ENCODE measurements at regions not wholly inside any gene's neighbourhood (a gene's known extent, or its start where the extent isn't known, plus 50 kb on each side); places are given as distances from the start of the nearest gene placed in this dataset.

GRCh38 chrX:34770511-34770910, 113.4 kb upstream of the TMEM47 start:
- TF ChIP-seq, protein P1, sequence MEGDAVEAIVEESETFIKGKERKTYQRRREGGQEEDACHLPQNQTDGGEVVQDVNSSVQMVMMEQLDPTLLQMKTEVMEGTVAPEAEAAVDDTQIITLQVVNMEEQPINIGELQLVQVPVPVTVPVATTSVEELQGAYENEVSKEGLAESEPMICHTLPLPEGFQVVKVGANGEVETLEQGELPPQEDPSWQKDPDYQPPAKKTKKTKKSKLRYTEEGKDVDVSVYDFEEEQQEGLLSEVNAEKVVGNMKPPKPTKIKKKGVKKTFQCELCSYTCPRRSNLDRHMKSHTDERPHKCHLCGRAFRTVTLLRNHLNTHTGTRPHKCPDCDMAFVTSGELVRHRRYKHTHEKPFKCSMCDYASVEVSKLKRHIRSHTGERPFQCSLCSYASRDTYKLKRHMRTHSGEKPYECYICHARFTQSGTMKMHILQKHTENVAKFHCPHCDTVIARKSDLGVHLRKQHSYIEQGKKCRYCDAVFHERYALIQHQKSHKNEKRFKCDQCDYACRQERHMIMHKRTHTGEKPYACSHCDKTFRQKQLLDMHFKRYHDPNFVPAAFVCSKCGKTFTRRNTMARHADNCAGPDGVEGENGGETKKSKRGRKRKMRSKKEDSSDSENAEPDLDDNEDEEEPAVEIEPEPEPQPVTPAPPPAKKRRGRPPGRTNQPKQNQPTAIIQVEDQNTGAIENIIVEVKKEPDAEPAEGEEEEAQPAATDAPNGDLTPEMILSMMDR (conservative IDR thresholded peaks at IDR 0.05): no peak
- Mint-ChIP-seq H3K27ac (no peak overlapping the region), H3K27me3 (ENCODE audit: insufficient read depth) (peaks cover 10% of the 10 kb centered on the region), H3K36me3 (ENCODE audit: low read depth) (no peaks in the 10 kb centered on the region), H3K4me1 (peaks cover 14% of the 10 kb centered on the region), H3K4me3 (no peak overlapping the region), H3K9me3 (peaks cover 3% of the 10 kb centered on the region)
- Histone ChIP-seq H3K27ac (ENCODE audit: low read depth, low read length) (no peak overlapping the region), H3K36me3 (ENCODE audit: control insufficient read depth, insufficient read depth, low read length) (no peaks in the 10 kb centered on the region), H3K9ac (ENCODE audit: extremely low read depth, low read length, poor library complexity, severe bottlenecking) (no peak overlapping the region), H3K27me3 (ENCODE audit: control insufficient read depth, insufficient read depth, low read length, poor library complexity, severe bottlenecking) (no peaks in the 10 kb centered on the region), H3K4me3 (ENCODE audit: low read length) (no peak overlapping the region), H3K4me1 (ENCODE audit: control insufficient read depth, insufficient read depth, low read length) (no peaks in the 10 kb centered on the region), H3K9me3 (ENCODE audit: control insufficient read depth, low read length) (no peaks in the 10 kb centered on the region)
- 100% methylated on average over 1 of the region's 1 CpG; no CpG with 5 or more reads in 1 of the 2 experiments for WGBS, 2 experiments (ENCODE audit: insufficient coverage in 1 of 2, insufficient read length in 1 of 2)
- DNase-seq: no peak

DNA sequence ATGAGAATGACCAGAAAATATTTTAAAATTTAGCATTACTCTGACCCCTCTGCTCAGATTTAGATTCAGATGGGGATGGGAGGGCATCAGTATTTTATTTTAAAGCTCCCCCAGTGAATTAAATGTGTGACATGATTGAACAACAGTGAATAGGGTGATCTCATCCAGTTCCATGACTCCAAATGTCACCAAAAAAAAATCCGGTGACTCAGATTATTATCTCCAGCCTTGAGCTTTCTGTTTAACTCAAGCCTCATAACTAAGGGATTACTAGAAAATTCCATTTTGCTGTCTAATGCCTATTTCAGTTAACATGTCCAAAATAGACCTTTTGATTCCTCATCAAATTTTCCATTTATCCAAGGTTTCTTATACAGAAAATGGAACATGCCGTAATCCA, 121.8 kb upstream of the TMEM47 start:
- 89% methylated on average over 2 of the region's 2 CpGs; no CpG with 5 or more reads in 1 of the 2 experiments for whole genome bisulfite sequencing, 2 experiments (ENCODE audit: insufficient coverage in 1 of 2, insufficient read length in 1 of 2)

GRCh38 chrX:34790026-34790425, 132.9 kb upstream of the TMEM47 start:
- no peaks in the 10 kb centered on the region for H3K27me3 Mint-ChIP-seq (ENCODE audit: insufficient read depth)
- no peak overlapping the region for H3K4me3 Mint-ChIP-seq
- no peak for DNase-seq
- peaks cover 16% of the 10 kb centered on the region for H3K9me3 Mint-ChIP-seq
- H3K36me3 Mint-ChIP-seq (ENCODE audit: low read depth): no peaks in the 10 kb centered on the region
- Histone ChIP-seq H3K27ac (ENCODE audit: low read depth, low read length) (no peak overlapping the region), H3K27me3 (ENCODE audit: control insufficient read depth, insufficient read depth, low read length, poor library complexity, severe bottlenecking) (no peaks in the 10 kb centered on the region), H3K4me1 (ENCODE audit: control insufficient read depth, insufficient read depth, low read length) (no peaks in the 10 kb centered on the region), H3K9ac (ENCODE audit: extremely low read depth, low read length, poor library complexity, severe bottlenecking) (no peak overlapping the region), H3K9me3 (ENCODE audit: control insufficient read depth, low read length) (peaks cover 9% of the 10 kb centered on the region), H3K4me3 (ENCODE audit: low read length) (no peak overlapping the region), H3K36me3 (ENCODE audit: control insufficient read depth, insufficient read depth, low read length) (no peaks in the 10 kb centered on the region)
- TF ChIP-seq, protein P1 (conservative IDR thresholded peaks at IDR 0.05): no peak
- H3K4me1 Mint-ChIP-seq: no peaks in the 10 kb centered on the region
- H3K27ac Mint-ChIP-seq: no peak overlapping the region
- WGBS, 2 experiments (ENCODE audit: insufficient coverage in 1 of 2, insufficient read length in 1 of 2): 91% methylated on average over 1 of the region's 1 CpG; no CpG with 5 or more reads in 1 of the 2 experiments

More for the DNA sequence above, 121.8 kb upstream of the TMEM47 start:
- Histone ChIP-seq H3K4me3 (ENCODE audit: low read length) (no peak overlapping the region), H3K9ac (ENCODE audit: extremely low read depth, low read length, poor library complexity, severe bottlenecking) (no peak overlapping the region), H3K36me3 (ENCODE audit: control insufficient read depth, insufficient read depth, low read length) (no peaks in the 10 kb centered on the region), H3K27ac (ENCODE audit: low read depth, low read length) (no peak overlapping the region), H3K4me1 (ENCODE audit: control insufficient read depth, insufficient read depth, low read length) (no peaks in the 10 kb centered on the region), H3K27me3 (ENCODE audit: control insufficient read depth, insufficient read depth, low read length, poor library complexity, severe bottlenecking) (no peaks in the 10 kb centered on the region), H3K9me3 (ENCODE audit: control insufficient read depth, low read length) (no peaks in the 10 kb centered on the region)
- no peaks in the 10 kb centered on the region for H3K4me1 Mint-ChIP-seq
- no peaks in the 10 kb centered on the region for H3K36me3 Mint-ChIP-seq (ENCODE audit: low read depth)
- DNase-seq: no peak
- no peaks in the 10 kb centered on the region for H3K9me3 Mint-ChIP-seq
- TF ChIP-seq, protein P1 (conservative IDR thresholded peaks at IDR 0.05): no peak
- H3K27me3 Mint-ChIP-seq (ENCODE audit: insufficient read depth): peaks cover 3% of the 10 kb centered on the region
- no peak overlapping the region for H3K27ac Mint-ChIP-seq
- no peak overlapping the region for H3K4me3 Mint-ChIP-seq
